Ectodermal cell (in vitro differentiated cells): ENCODE measurements at regions not wholly inside any gene's neighbourhood (a gene's known extent, or its start where the extent isn't known, plus 50 kb on each side); places are given as distances from the start of the nearest gene placed in this dataset.

Experiments
- H3K27ac ChIP-seq: 2 replicates; pipeline ENCODE4 v1.7.0; 2013; ENCODE audit warnings: mild to moderate bottlenecking, low read depth, low read length; ENCODE audit not compliant: insufficient read depth, poor library complexity, severe bottlenecking
- H3K27me3 ChIP-seq: 2 replicates; pipeline ENCODE4 v1.7.0; 2013; ENCODE audit warnings: mild to moderate bottlenecking, low read length; ENCODE audit not compliant: insufficient read depth, control insufficient read depth, poor library complexity, severe bottlenecking
- H3K36me3 ChIP-seq: one replicate; pipeline ENCODE4 v1.7.0; 2013; ENCODE audit warnings: low read length; ENCODE audit not compliant: control insufficient read depth, insufficient read depth
- H3K4me1 ChIP-seq: one replicate; pipeline ENCODE4 v1.7.0; 2013; ENCODE audit warnings: low read length; ENCODE audit not compliant: control insufficient read depth, insufficient read depth
- H3K4me3 ChIP-seq: 2 replicates; pipeline ENCODE4 v1.7.0; 2013; ENCODE audit warnings: low read depth, low read length, control low read depth; ENCODE audit not compliant: insufficient read depth
- H3K9me3 ChIP-seq: 2 replicates; pipeline ENCODE4 v1.7.0; 2013; ENCODE audit warnings: mild to moderate bottlenecking, low read length, moderate library complexity; ENCODE audit not compliant: control insufficient read depth
- WGBS, 2 experiments: methylation state at CpG; one replicate each; pipeline ENCODE4 v1.1.7; 2013; ENCODE audit warnings: missing lambda C conversion rate in 2 of 2; 5-methylcytosine and 5-hydroxymethylcytosine counted together

DNA sequence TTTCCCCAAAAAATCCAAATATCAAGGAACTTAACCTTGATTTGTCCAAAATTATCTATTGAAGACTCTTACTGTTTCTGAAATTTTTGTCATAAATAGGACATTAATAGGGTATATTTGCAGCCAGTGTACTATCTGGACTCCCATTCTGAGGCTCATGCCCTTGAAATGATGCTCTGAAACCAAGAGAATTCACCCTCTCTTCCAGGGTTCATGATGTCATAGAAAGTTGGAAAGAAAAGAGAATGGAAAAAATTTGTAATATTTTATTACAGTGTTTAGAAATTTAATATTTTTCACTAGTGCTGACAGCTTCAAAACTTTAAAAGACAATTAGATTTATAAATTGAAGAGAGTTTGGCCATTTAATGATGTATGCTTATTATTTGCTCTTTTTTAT lies 712.5 kb downstream of the MCTP2 start:
- H3K9me3 ChIP-seq = no peaks in the 10 kb centered on the region
- no peak overlapping the region for H3K27ac ChIP-seq
- no peaks in the 10 kb centered on the region for H3K4me1 ChIP-seq
- no peaks in the 10 kb centered on the region for H3K27me3 ChIP-seq
- no peak overlapping the region for H3K4me3 ChIP-seq
- no peaks in the 10 kb centered on the region for H3K36me3 ChIP-seq

DNA sequence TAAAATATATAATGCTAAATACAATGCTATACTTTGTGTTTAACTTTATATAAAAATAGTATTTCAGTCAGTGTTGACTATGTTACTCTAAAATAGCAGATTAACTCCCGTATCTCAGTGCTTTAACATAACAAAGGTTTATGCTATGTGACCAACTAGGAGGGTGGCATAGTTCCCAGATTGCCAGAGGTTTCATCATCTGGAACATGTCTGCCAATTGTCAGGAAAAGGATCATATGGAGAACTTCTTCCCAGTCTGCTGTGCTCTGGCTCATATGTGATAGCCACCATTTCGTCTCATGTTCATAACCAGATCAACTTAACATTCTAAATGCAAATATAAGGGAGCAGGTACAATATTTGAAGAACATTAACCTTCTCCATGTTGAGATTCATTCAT lies 720.2 kb downstream of the MCTP2 start:
- H3K27ac ChIP-seq = no peak overlapping the region
- H3K4me1 ChIP-seq = no peaks in the 10 kb centered on the region
- no peaks in the 10 kb centered on the region for H3K27me3 ChIP-seq
- H3K36me3 ChIP-seq = no peaks in the 10 kb centered on the region
- 92 to 94% methylated on average over 2 of the region's 2 CpGs for WGBS, 2 experiments
- no peak overlapping the region for H3K4me3 ChIP-seq
- H3K9me3 ChIP-seq = no peaks in the 10 kb centered on the region

DNA sequence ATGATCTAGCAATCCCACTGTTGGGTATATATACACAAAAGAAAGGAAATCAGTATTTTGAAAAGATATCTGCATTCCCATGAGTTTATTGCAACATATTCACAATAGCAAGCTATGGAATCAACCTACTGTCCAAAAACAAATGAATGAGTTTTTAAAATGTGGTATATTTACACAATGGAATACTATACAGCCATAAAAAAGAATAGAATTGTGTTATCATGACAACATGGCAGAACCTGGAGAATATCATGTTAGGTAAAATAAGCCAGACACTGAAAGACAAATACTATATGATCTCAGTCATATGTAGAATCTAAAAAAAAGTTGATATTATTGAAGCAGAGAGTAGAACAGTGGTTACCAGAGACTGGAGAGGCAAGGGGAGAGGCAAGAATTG lies 732.6 kb downstream of the MCTP2 start:
- H3K4me3 ChIP-seq = no peak overlapping the region
- H3K36me3 ChIP-seq = no peaks in the 10 kb centered on the region
- H3K27ac ChIP-seq = no peak overlapping the region
- H3K9me3 ChIP-seq = no peaks in the 10 kb centered on the region
- no peaks in the 10 kb centered on the region for H3K4me1 ChIP-seq
- H3K27me3 ChIP-seq = no peaks in the 10 kb centered on the region

DNA sequence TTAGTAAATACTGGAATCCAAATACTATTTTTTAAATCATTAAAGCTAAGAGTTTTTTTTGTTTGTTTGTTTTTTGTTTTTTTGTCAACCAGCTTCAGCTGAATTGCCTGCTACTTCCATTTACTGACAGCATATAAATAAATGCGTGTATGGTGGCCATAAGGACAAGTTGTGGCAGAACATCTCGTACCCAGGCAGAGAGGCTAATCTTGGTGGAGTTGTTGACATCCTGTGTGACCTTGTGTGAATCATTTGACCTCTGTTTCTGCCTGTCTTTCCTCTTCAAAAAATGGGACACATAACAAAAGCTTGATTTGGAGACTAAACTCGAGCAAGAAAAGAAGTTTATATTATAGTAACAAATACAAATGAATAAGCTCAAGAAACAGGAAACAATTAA lies 734.2 kb downstream of the MCTP2 start:
- Histone ChIP-seq H3K36me3 (no peaks in the 10 kb centered on the region), H3K4me3 (no peak overlapping the region), H3K4me1 (no peaks in the 10 kb centered on the region), H3K27ac (no peak overlapping the region), H3K27me3 (no peaks in the 10 kb centered on the region), H3K9me3 (no peaks in the 10 kb centered on the region)
- 89 to 99% methylated on average over 2 of the region's 3 CpGs for WGBS, 2 experiments

DNA sequence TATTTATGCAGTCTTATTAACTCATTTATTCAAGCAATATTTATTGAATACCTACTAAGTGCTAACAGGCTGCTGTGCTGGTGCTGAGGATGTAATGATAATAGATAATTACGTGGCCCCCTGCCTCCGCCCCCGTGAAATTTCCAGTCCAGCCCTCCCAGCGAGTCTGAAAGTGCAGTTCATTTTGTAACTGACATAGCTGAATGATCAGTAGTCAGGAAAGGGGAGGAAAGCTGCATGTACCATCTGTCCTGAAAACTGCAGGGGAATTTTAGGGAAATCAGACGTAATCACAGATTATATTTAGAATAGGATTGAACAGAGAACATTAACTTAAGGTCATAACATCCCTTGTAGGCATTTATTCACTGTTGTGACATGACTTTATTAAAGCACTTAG lies 736.8 kb downstream of the MCTP2 start:
- WGBS, 2 experiments = 75 to 86% methylated on average over 4 to 5 of the region's 5 CpGs
- Histone ChIP-seq H3K27me3 (no peaks in the 10 kb centered on the region), H3K9me3 (no peaks in the 10 kb centered on the region)

GRCh38 chr15:94970096-94970495 lies 738.7 kb downstream of the MCTP2 start:
- H3K4me3 ChIP-seq = no peak overlapping the region
- H3K36me3 ChIP-seq = no peaks in the 10 kb centered on the region
- no peaks in the 10 kb centered on the region for H3K9me3 ChIP-seq
- no peak overlapping the region for H3K27ac ChIP-seq
- WGBS, 2 experiments = 88 to 100% methylated on average over 1 of the region's 1 CpG
- H3K4me1 ChIP-seq = no peaks in the 10 kb centered on the region
- no peaks in the 10 kb centered on the region for H3K27me3 ChIP-seq

More for the DNA sequence above, 736.8 kb downstream of the MCTP2 start:
- Histone ChIP-seq H3K27ac (no peak overlapping the region), H3K4me3 (no peak overlapping the region), H3K4me1 (no peaks in the 10 kb centered on the region), H3K36me3 (no peaks in the 10 kb centered on the region)

DNA sequence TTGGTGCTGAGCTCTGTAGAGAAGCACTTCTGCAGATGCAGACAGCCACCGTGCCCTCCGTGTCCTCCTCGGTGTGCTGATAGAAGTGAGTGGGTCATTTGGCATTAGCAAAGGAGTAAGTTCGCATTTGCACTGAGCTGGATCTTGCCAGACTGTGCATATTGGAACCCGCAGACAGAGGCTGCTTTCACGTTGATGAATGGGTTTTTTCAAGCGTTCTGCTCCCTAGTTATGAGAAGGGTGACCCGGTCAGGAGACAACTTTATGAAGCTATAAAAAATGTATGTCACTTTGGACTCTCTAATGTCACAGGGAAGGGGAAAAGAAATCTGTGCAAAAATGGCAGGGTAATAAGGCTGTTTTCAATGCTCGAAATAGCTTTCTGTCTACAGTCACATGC lies 739.4 kb downstream of the MCTP2 start:
- H3K36me3 ChIP-seq = no peaks in the 10 kb centered on the region
- H3K27me3 ChIP-seq = no peaks in the 10 kb centered on the region
- no peaks in the 10 kb centered on the region for H3K9me3 ChIP-seq
- H3K27ac ChIP-seq = no peak overlapping the region
- 92 to 94% methylated on average over 9 of the region's 9 CpGs for WGBS, 2 experiments
- H3K4me1 ChIP-seq = no peaks in the 10 kb centered on the region
- no peak overlapping the region for H3K4me3 ChIP-seq

GRCh38 chr15:94972314-94972713 lies 741.0 kb downstream of the MCTP2 start:
- H3K27ac ChIP-seq = no peak overlapping the region
- no peak overlapping the region for H3K4me3 ChIP-seq
- 85 to 91% methylated on average over 2 of the region's 2 CpGs for WGBS, 2 experiments
- H3K27me3 ChIP-seq = no peaks in the 10 kb centered on the region
- no peaks in the 10 kb centered on the region for H3K36me3 ChIP-seq
- no peaks in the 10 kb centered on the region for H3K4me1 ChIP-seq
- H3K9me3 ChIP-seq = no peaks in the 10 kb centered on the region

- no peak overlapping the region for H3K4me3 ChIP-seq
- no CpG with 5 or more reads among the region's 1 CpG for WGBS, 2 experiments
- H3K27ac ChIP-seq = no peak overlapping the region
- H3K27me3 ChIP-seq = no peaks in the 10 kb centered on the region
- no peaks in the 10 kb centered on the region for H3K4me1 ChIP-seq
- H3K9me3 ChIP-seq = no peaks in the 10 kb centered on the region
- H3K36me3 ChIP-seq = no peaks in the 10 kb centered on the region
These were observed 755.7 kb downstream of the MCTP2 start for GRCh38 chr15:94987085-94987484.

DNA sequence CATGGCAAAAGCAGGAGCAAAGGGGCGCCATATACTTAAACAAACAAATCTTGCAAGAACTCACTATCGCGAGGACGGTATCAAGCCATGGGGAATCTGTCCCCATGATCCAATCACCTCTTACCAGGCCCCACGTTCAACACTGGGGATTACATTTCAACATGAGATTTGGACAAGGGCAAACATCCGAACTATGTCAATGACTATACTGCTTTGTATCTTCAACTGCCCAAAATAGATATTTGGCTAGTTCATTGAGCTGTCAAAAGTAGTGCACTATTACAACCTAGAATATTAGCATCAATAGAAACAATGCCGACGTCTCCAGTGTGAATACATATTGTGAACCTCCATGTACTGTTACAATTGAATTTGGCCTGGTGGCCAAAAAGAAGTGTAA lies 760.4 kb downstream of the MCTP2 start:
- Histone ChIP-seq H3K36me3 (no peaks in the 10 kb centered on the region), H3K9me3 (no peaks in the 10 kb centered on the region), H3K4me3 (no peak overlapping the region), H3K27me3 (no peaks in the 10 kb centered on the region), H3K27ac (no peak overlapping the region), H3K4me1 (no peaks in the 10 kb centered on the region)
- WGBS, 2 experiments = 89 to 95% methylated on average over 8 of the region's 8 CpGs

DNA sequence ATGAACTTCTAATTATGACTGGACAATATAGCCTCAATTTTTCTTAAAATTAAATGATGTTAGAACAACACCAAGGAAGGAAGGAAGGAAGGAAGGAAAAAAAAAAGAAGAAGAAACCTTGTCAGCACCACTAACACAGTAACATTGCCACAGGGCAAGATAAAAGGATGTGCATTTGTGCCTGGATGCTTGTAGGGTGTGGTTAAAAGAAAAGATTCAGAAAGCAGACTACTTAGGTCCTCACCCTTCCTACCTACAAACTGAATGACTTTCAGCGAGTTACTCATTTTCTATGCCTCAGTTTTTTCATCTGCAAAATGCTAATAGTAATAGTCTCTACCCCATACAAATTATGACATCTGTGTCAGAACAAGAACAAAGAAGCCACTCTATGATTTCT lies 778.3 kb downstream of the MCTP2 start:
- no peaks in the 10 kb centered on the region for H3K36me3 ChIP-seq
- no peaks in the 10 kb centered on the region for H3K27me3 ChIP-seq
- H3K4me1 ChIP-seq = no peaks in the 10 kb centered on the region
- no peak overlapping the region for H3K27ac ChIP-seq
- no peak overlapping the region for H3K4me3 ChIP-seq
- 88 to 93% methylated on average over 1 of the region's 1 CpG for WGBS, 2 experiments
- H3K9me3 ChIP-seq = no peaks in the 10 kb centered on the region
